ENCODE measurements at regions not wholly inside any gene's neighbourhood (a gene's known extent, or its start where the extent isn't known, plus 50 kb on each side); places are given as distances from the start of the nearest gene placed in this dataset.
"Not testable (repeated sequence)": the region's sequence is repeated elsewhere in the genome, so short reads cannot be mapped to it uniquely, and the experiment has no call there.

GRCh38 chr22:48822278-48823233, 1005.1 kb downstream of the BRD1 start:
- in situ Hi-C loops (cut with MboI; ENCODE audit: low sequenced_read_pairs): no loop called here
- H3K4me1 ChIP-seq: no peaks in the 10 kb centered on the region
- DNase-seq (ENCODE audit: low spot score in 2 of 2): no peak
- no peak overlapping the region for H3K4me3 ChIP-seq
- no peaks in the 10 kb centered on the region for H3K9me3 ChIP-seq
- no peaks in the 10 kb centered on the region for H3K36me3 ChIP-seq (replicated peaks)
- no peaks in the 10 kb centered on the region for H3K27me3 ChIP-seq (ENCODE audit: low read depth)

- Histone ChIP-seq H3K27me3 (ENCODE audit: low read depth) (no peaks in the 10 kb centered on the region), H3K4me3 (no peak overlapping the region), H3K9me3 (no peaks in the 10 kb centered on the region), H3K36me3 (replicated peaks) (no peaks in the 10 kb centered on the region), H3K4me1 (no peaks in the 10 kb centered on the region)
- in situ Hi-C loops (cut with MboI; ENCODE audit: low sequenced_read_pairs): no loop called here
- DNase-seq (ENCODE audit: low spot score in 2 of 2): no peak
Measured at GRCh38 chr22:48821727-48822126, 1005.9 kb downstream of the BRD1 start.

- no peak for DNase-seq (ENCODE audit: low spot score in 2 of 2)
- Histone ChIP-seq H3K4me1 (no peaks in the 10 kb centered on the region), H3K27me3 (ENCODE audit: low read depth) (no peaks in the 10 kb centered on the region), H3K9me3 (no peaks in the 10 kb centered on the region), H3K36me3 (replicated peaks) (no peaks in the 10 kb centered on the region), H3K4me3 (no peak overlapping the region)
- in situ Hi-C loops (cut with MboI; ENCODE audit: low sequenced_read_pairs): no loop called here
Measured at GRCh38 chr22:48821346-48821690, 1006.4 kb downstream of the BRD1 start.

- H3K4me3 ChIP-seq: no peak overlapping the region
- no peaks in the 10 kb centered on the region for H3K4me1 ChIP-seq
- no peaks in the 10 kb centered on the region for H3K36me3 ChIP-seq (replicated peaks)
- H3K27me3 ChIP-seq (ENCODE audit: low read depth): no peaks in the 10 kb centered on the region
- in situ Hi-C loops (cut with MboI; ENCODE audit: low sequenced_read_pairs): no loop called here
- no peak for DNase-seq (ENCODE audit: low spot score in 2 of 2)
- no peaks in the 10 kb centered on the region for H3K9me3 ChIP-seq
Measured at GRCh38 chr22:48820481-48821345, 1007.0 kb downstream of the BRD1 start.

- Histone ChIP-seq H3K36me3 (replicated peaks) (no peaks in the 10 kb centered on the region), H3K4me3 (no peak overlapping the region), H3K9me3 (no peaks in the 10 kb centered on the region), H3K27me3 (ENCODE audit: low read depth) (no peaks in the 10 kb centered on the region), H3K4me1 (no peaks in the 10 kb centered on the region)
- no peak for DNase-seq (ENCODE audit: low spot score in 2 of 2)
- in situ Hi-C loops (cut with MboI; ENCODE audit: low sequenced_read_pairs): no loop called here
Measured at GRCh38 chr22:48819961-48820360, 1007.7 kb downstream of the BRD1 start.

- Histone ChIP-seq H3K4me1 (no peaks in the 10 kb centered on the region), H3K36me3 (replicated peaks) (no peaks in the 10 kb centered on the region), H3K4me3 (no peak overlapping the region), H3K27me3 (ENCODE audit: low read depth) (no peaks in the 10 kb centered on the region), H3K9me3 (no peaks in the 10 kb centered on the region)
- in situ Hi-C loops (cut with MboI; ENCODE audit: low sequenced_read_pairs): no loop called here
- DNase-seq (ENCODE audit: low spot score in 2 of 2): no peak
Measured at GRCh38 chr22:48819232-48819631, 1008.4 kb downstream of the BRD1 start.

- DNase-seq (ENCODE audit: low spot score in 2 of 2); H3K4me3 ChIP-seq; H3K4me1 ChIP-seq; H3K27me3 ChIP-seq (ENCODE audit: low read depth); H3K36me3 ChIP-seq (replicated peaks); in situ Hi-C loops (cut with MboI; ENCODE audit: low sequenced_read_pairs); H3K9me3 ChIP-seq: not testable (repeated sequence)
Measured at GRCh38 chr22:48817491-48817890, 1010.2 kb downstream of the BRD1 start.

- H3K4me3 ChIP-seq: no peak overlapping the region
- H3K9me3 ChIP-seq: no peaks in the 10 kb centered on the region
- H3K27me3 ChIP-seq (ENCODE audit: low read depth): no peaks in the 10 kb centered on the region
- no peaks in the 10 kb centered on the region for H3K4me1 ChIP-seq
- H3K36me3 ChIP-seq (replicated peaks): no peaks in the 10 kb centered on the region
- no peak for DNase-seq (ENCODE audit: low spot score in 2 of 2)
- in situ Hi-C loops (cut with MboI; ENCODE audit: low sequenced_read_pairs): no loop called here
Measured at GRCh38 chr22:48811885-48812284, 1015.8 kb downstream of the BRD1 start.

- H3K36me3 ChIP-seq (replicated peaks): no peaks in the 10 kb centered on the region
- no peak for DNase-seq (ENCODE audit: low spot score in 2 of 2)
- H3K9me3 ChIP-seq: no peaks in the 10 kb centered on the region
- in situ Hi-C loops (cut with MboI; ENCODE audit: low sequenced_read_pairs): no loop called here
- H3K4me1 ChIP-seq: no peaks in the 10 kb centered on the region
- no peaks in the 10 kb centered on the region for H3K27me3 ChIP-seq (ENCODE audit: low read depth)
- H3K4me3 ChIP-seq: no peak overlapping the region
Measured at GRCh38 chr22:48808038-48808960, 1019.4 kb downstream of the BRD1 start.

GRCh38 chr22:48807155-48807554, 1020.5 kb downstream of the BRD1 start:
- DNase-seq (ENCODE audit: low spot score in 2 of 2): no peak
- no peaks in the 10 kb centered on the region for H3K4me1 ChIP-seq
- no peaks in the 10 kb centered on the region for H3K36me3 ChIP-seq (replicated peaks)
- in situ Hi-C loops (cut with MboI; ENCODE audit: low sequenced_read_pairs): no loop called here
- no peaks in the 10 kb centered on the region for H3K9me3 ChIP-seq
- H3K4me3 ChIP-seq: no peak overlapping the region
- H3K27me3 ChIP-seq (ENCODE audit: low read depth): no peaks in the 10 kb centered on the region

GRCh38 chr22:48806227-48806781, 1021.4 kb downstream of the BRD1 start:
- Histone ChIP-seq H3K4me3 (no peak overlapping the region), H3K36me3 (replicated peaks) (no peaks in the 10 kb centered on the region), H3K4me1 (no peaks in the 10 kb centered on the region), H3K9me3 (no peaks in the 10 kb centered on the region), H3K27me3 (ENCODE audit: low read depth) (no peaks in the 10 kb centered on the region)
- in situ Hi-C loops (cut with MboI; ENCODE audit: low sequenced_read_pairs): no loop called here
- DNase-seq (ENCODE audit: low spot score in 2 of 2): no peak

GRCh38 chr22:48805516-48805915, 1022.2 kb downstream of the BRD1 start:
- in situ Hi-C loops (cut with MboI; ENCODE audit: low sequenced_read_pairs): no loop called here
- no peaks in the 10 kb centered on the region for H3K9me3 ChIP-seq
- no peaks in the 10 kb centered on the region for H3K4me1 ChIP-seq
- no peak for DNase-seq (ENCODE audit: low spot score in 2 of 2)
- H3K36me3 ChIP-seq (replicated peaks): no peaks in the 10 kb centered on the region
- no peaks in the 10 kb centered on the region for H3K27me3 ChIP-seq (ENCODE audit: low read depth)
- H3K4me3 ChIP-seq: no peak overlapping the region

GRCh38 chr22:48804811-48805301, 1022.8 kb downstream of the BRD1 start:
- Histone ChIP-seq H3K4me1 (no peaks in the 10 kb centered on the region), H3K27me3 (ENCODE audit: low read depth) (no peaks in the 10 kb centered on the region), H3K4me3 (no peak overlapping the region), H3K9me3 (no peaks in the 10 kb centered on the region), H3K36me3 (replicated peaks) (no peaks in the 10 kb centered on the region)
- no peak for DNase-seq (ENCODE audit: low spot score in 2 of 2)
- in situ Hi-C loops (cut with MboI; ENCODE audit: low sequenced_read_pairs): no loop called here
